Tibial artery (tissue), 4 donors: ENCODE measurements at regions not wholly inside any gene's neighbourhood (a gene's known extent, or its start where the extent isn't known, plus 50 kb on each side); places are given as distances from the start of the nearest gene placed in this dataset.

ENCODE experiments used
- DNase-seq, 2 donors: peaks; one replicate each; pipeline ENCODE4 v3.0.0-alpha.2; 2019
- H3K27ac ChIP-seq, 2 donors: fragments of 200-600 bp; sonication (generic) in 1 of 2; 1 replicate in 1 of 2; 2 replicates in 1 of 2; pipeline ENCODE4 v1.5.1; 2018 to 2019; ENCODE audit warnings: mild to moderate bottlenecking in 1 of 2
- H3K27me3 ChIP-seq, 2 donors: fragments of 200-600 bp; sonication (generic) in 1 of 2; one replicate each; pipeline versions ENCODE4 v1.5.1 to v1.6.0; 2016 to 2019
- H3K36me3 ChIP-seq, 3 donors: fragments of 200-600 bp; sonication (generic) in 2 of 3; one replicate each; pipeline ENCODE4 v1.5.1; 2016 to 2019; ENCODE audit warnings: mild to moderate bottlenecking in 2 of 3
- H3K4me1 ChIP-seq, 4 donors: fragments of 200-600 bp; sonication (generic) in 2 of 4; 1 replicate in 3 of 4; 2 replicates in 1 of 4; pipeline ENCODE4 v1.5.1; 2016 to 2019
- H3K4me3 ChIP-seq, 2 donors: fragments of 200-600 bp; sonication (generic) in 1 of 2; 1 replicate in 1 of 2; 2 replicates in 1 of 2; pipeline ENCODE4 v1.5.1; 2018 to 2019; ENCODE audit warnings: mild to moderate bottlenecking in 2 of 2
- H3K9me3 ChIP-seq, 3 donors: fragments of 200-600 bp; sonication (generic) in 1 of 3; one replicate each; pipeline ENCODE4 v1.5.1; 2016 to 2019
- CTCF ChIP-seq, 2 experiments: fragments of 200-600 bp in 1 of 2; fragments of 450-650 bp in 1 of 2; IDR thresholded peaks; one replicate each; pipeline ENCODE4 v1.5.1; 2017 to 2019; ENCODE audit warnings: antibody characterized with exemption in 2 of 2, mild to moderate bottlenecking in 1 of 2, moderate library complexity in 1 of 2
- intact Hi-C: fragments of 100-400 bp; cut with DNase I; formaldehyde crosslinking; loops from one replicate; pipeline ENCODE4 v1.15.0; 2023; ENCODE audit warnings: low total_unique reads

- H3K9me3 ChIP-seq, result no peaks in the 10 kb centered on the region
- no peak for DNase-seq
- no peaks in the 10 kb centered on the region for H3K27me3 ChIP-seq
- H3K4me3 ChIP-seq, result no peak overlapping the region
- peaks cover 0 to 8% (median 0%) of the 10 kb centered on the region in 4 donors for H3K4me1 ChIP-seq
- no peak for TF ChIP-seq CTCF (IDR thresholded peaks at IDR 0.05)
- no peak overlapping the region for H3K27ac ChIP-seq
- H3K36me3 ChIP-seq, result no peaks in the 10 kb centered on the region
- intact Hi-C loops, result no loop called here
Measured at GRCh38 chr9:106728860-106729259, 134.1 kb upstream of the ZNF462 start.

GRCh38 chr9:106731910-106732309 lies 131.1 kb upstream of the ZNF462 start:
- intact Hi-C loops, result no loop called here
- no peak overlapping the region for H3K27ac ChIP-seq
- no peak overlapping the region for H3K4me3 ChIP-seq
- no peak for DNase-seq
- H3K27me3 ChIP-seq, result no peaks in the 10 kb centered on the region
- no peaks in the 10 kb centered on the region for H3K9me3 ChIP-seq
- H3K4me1 ChIP-seq, result peaks cover 0 to 8% (median 0%) of the 10 kb centered on the region in 4 donors
- no peak for TF ChIP-seq CTCF (IDR thresholded peaks at IDR 0.05)
- H3K36me3 ChIP-seq, result no peaks in the 10 kb centered on the region

- H3K4me1 ChIP-seq, result peaks cover 0 to 2% (median 0%) of the 10 kb centered on the region in 4 donors
- DNase-seq, result no peak
- TF ChIP-seq CTCF (IDR thresholded peaks at IDR 0.05), result no peak
- no peaks in the 10 kb centered on the region for H3K36me3 ChIP-seq
- no peaks in the 10 kb centered on the region for H3K27me3 ChIP-seq
- intact Hi-C loops, result no loop called here
- no peaks in the 10 kb centered on the region for H3K9me3 ChIP-seq
- H3K27ac ChIP-seq, result no peak overlapping the region
- no peak overlapping the region for H3K4me3 ChIP-seq
Measured at GRCh38 chr9:106733828-106734380, 129.1 kb upstream of the ZNF462 start.

GRCh38 chr9:106737516-106737915 lies 125.5 kb upstream of the ZNF462 start:
- intact Hi-C loops, result no loop called here
- H3K9me3 ChIP-seq, result no peaks in the 10 kb centered on the region
- H3K27ac ChIP-seq, result no peak overlapping the region
- H3K4me1 ChIP-seq, result no peaks in the 10 kb centered on the region
- no peaks in the 10 kb centered on the region for H3K27me3 ChIP-seq
- no peak for DNase-seq
- H3K36me3 ChIP-seq, result no peaks in the 10 kb centered on the region
- H3K4me3 ChIP-seq, result no peak overlapping the region
- no peak for TF ChIP-seq CTCF (IDR thresholded peaks at IDR 0.05)

- TF ChIP-seq CTCF (IDR thresholded peaks at IDR 0.05), result no peak
- H3K4me3 ChIP-seq, result no peak overlapping the region
- H3K27ac ChIP-seq, result no peak overlapping the region
- no peaks in the 10 kb centered on the region for H3K9me3 ChIP-seq
- no peaks in the 10 kb centered on the region for H3K27me3 ChIP-seq
- no peak for DNase-seq
- H3K4me1 ChIP-seq, result no peaks in the 10 kb centered on the region
- H3K36me3 ChIP-seq, result no peaks in the 10 kb centered on the region
- intact Hi-C loops, result no loop called here
Measured at GRCh38 chr9:106738109-106738508, 124.9 kb upstream of the ZNF462 start.

- no peak for TF ChIP-seq CTCF (IDR thresholded peaks at IDR 0.05)
- intact Hi-C loops, result no loop called here
- no peak for DNase-seq
- Histone ChIP-seq H3K4me1 (no peaks in the 10 kb centered on the region), H3K4me3 (no peak overlapping the region), H3K36me3 (no peaks in the 10 kb centered on the region), H3K27ac (no peak overlapping the region), H3K27me3 (no peaks in the 10 kb centered on the region), H3K9me3 (no peaks in the 10 kb centered on the region)
Measured at GRCh38 chr9:106745457-106745856, 117.5 kb upstream of the ZNF462 start.
